Activated B cell treated with CpG ODN at 0.5 μM for 24 hours (primary cell): ENCODE measurements at regions not wholly inside any gene's neighbourhood (a gene's known extent, or its start where the extent isn't known, plus 50 kb on each side); places are given as distances from the start of the nearest gene placed in this dataset.

Experiments
- ATAC-seq: fragments of 200-7000 bp; cut with Tn5 transposase; one replicate; pipeline ENCODE4 v1.10.0; 2021; ENCODE audit warnings: low read depth, mild to moderate bottlenecking, moderate library complexity
- CTCF ChIA-PET: fragments of 350-600 bp; sonication (Branson Sonifier 250); formaldehyde crosslinking; loops from one replicate; lab custom pipeline; 2021; ENCODE audit warnings: antibody characterized with exemption; lab: Charles Lee
- POLR2A ChIA-PET: fragments of 350-600 bp; sonication (Branson Sonifier 250); formaldehyde crosslinking; loops from one replicate; lab custom pipeline; 2021; ENCODE audit warnings: antibody characterized with exemption; lab: Charles Lee
- DNase-seq: peaks from one replicate; pipeline ENCODE4 v3.0.0; 2022
- H3K27ac Mint-ChIP-seq: one replicate; pipeline ENCODE4 v1.8.0; 2020; ENCODE audit warnings: mixed read lengths
- H3K27me3 Mint-ChIP-seq: one replicate; pipeline ENCODE4 v1.8.0; 2021; ENCODE audit warnings: mixed read lengths
- H3K36me3 Mint-ChIP-seq: one replicate; pipeline ENCODE4 v1.8.0; 2021; ENCODE audit warnings: low read depth, mixed read lengths
- H3K4me1 Mint-ChIP-seq: one replicate; pipeline ENCODE4 v1.8.0; 2021; ENCODE audit warnings: mixed read lengths
- H3K4me3 Mint-ChIP-seq: one replicate; pipeline ENCODE4 v1.8.0; 2020; ENCODE audit warnings: mild to moderate bottlenecking, mixed read lengths
- H3K9me3 Mint-ChIP-seq: one replicate; pipeline ENCODE4 v1.8.0; 2020; ENCODE audit warnings: mixed read lengths
- intact Hi-C: fragments of 100-400 bp; cut with micrococcal nuclease; formaldehyde crosslinking; loops from one replicate; pipeline ENCODE4 v1.15.1; 2024
- TF ChIP-seq, protein P1 (sequence below): fragments of 200-600 bp; IDR thresholded peaks from one replicate; pipeline ENCODE4 v1.8.0; 2022; ENCODE audit warnings: antibody characterized with exemption, mild to moderate bottlenecking

DNA sequence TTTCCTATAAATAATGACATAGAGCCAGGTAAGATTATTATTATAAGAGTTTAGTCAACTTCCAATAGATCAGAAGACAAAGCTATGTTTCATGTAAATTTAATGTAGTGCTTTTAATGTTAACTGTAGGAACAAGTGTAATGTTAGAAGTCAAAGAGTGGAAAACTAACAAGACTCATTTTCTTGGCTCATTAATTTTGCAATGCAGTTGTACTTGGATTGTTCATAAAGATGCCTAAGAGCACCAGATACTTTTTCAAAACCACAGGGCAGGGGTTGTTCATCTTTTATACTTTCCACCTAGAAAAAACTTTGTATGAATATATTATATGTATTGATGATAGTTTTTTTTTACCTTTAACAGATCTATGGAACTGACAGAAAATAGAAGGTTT is 1705.3 kb upstream of the CDH9 start:
- CTCF ChIA-PET = no interaction called here
- H3K36me3 Mint-ChIP-seq = no peaks in the 10 kb centered on the region
- H3K27ac Mint-ChIP-seq = no peak overlapping the region
- DNase-seq (no peak), ATAC-seq (no peak)
- TF ChIP-seq, protein P1, sequence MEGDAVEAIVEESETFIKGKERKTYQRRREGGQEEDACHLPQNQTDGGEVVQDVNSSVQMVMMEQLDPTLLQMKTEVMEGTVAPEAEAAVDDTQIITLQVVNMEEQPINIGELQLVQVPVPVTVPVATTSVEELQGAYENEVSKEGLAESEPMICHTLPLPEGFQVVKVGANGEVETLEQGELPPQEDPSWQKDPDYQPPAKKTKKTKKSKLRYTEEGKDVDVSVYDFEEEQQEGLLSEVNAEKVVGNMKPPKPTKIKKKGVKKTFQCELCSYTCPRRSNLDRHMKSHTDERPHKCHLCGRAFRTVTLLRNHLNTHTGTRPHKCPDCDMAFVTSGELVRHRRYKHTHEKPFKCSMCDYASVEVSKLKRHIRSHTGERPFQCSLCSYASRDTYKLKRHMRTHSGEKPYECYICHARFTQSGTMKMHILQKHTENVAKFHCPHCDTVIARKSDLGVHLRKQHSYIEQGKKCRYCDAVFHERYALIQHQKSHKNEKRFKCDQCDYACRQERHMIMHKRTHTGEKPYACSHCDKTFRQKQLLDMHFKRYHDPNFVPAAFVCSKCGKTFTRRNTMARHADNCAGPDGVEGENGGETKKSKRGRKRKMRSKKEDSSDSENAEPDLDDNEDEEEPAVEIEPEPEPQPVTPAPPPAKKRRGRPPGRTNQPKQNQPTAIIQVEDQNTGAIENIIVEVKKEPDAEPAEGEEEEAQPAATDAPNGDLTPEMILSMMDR = no peak
- intact Hi-C loops = no loop called here
- peaks cover 2% of the 10 kb centered on the region for H3K9me3 Mint-ChIP-seq
- POLR2A ChIA-PET = no interaction called here
- H3K27me3 Mint-ChIP-seq = no peaks in the 10 kb centered on the region
- H3K4me1 Mint-ChIP-seq = no peaks in the 10 kb centered on the region
- H3K4me3 Mint-ChIP-seq = no peak overlapping the region

DNA sequence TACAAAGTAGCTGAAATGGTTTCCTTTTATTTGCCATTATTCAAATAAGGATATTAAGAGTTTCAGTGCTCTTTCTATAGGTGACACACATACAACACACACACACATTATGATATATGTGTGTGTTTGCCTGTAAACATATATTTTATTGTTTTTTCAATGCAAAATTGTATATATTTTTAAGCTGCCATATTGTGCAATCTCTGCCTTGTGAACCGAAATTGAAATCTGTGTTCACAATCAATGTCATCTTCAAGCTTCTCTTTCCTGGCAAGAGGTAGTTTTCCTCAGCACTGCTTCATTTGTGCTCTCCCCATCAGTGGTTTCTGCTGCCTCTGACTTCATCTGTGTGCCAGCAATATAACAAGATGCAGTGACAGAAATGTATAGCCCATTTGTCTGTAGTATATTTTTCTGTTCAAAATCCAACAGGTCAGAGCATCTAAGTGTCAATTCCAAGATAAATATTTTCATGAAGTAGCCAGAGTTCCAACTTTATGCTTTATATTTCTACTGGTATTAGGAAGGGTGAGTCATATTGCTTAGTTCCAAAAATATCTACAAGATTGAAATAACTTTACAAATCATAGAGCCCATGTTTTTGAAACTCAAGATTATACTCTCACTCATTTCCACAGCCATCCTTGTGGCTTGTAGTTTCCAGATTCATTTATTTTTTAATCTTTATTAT is 1704.8 kb upstream of the CDH9 start:
- ATAC-seq = no peak
- H3K4me3 Mint-ChIP-seq = no peak overlapping the region
- peaks cover under 1% of the 10 kb centered on the region for H3K9me3 Mint-ChIP-seq
- H3K4me1 Mint-ChIP-seq = no peaks in the 10 kb centered on the region
- no peaks in the 10 kb centered on the region for H3K36me3 Mint-ChIP-seq
- DNase-seq = no peak
- H3K27ac Mint-ChIP-seq = no peak overlapping the region
- intact Hi-C loops = no loop called here
- TF ChIP-seq, protein P1 = no peak
- no peaks in the 10 kb centered on the region for H3K27me3 Mint-ChIP-seq
- ChIA-PET POLR2A (no interaction called here), CTCF (no interaction called here)

DNA sequence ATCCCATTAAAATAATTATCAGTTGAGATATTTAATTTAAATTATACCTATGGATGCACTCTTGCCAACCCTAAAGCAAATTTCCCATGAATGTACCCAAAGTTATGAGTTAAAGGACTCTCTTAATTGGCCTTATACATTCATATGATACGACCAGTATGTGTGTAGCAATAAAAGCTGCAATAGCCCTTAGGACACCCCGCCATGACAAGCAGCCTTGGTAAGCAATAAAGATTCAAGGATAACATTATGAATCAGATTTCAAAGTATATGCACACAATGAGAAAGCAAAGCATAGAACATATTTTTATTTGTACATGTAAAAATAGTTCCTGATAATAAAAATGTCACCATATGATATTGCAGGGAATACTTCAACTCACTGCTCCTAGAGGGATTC is 1699.3 kb upstream of the CDH9 start:
- no peaks in the 10 kb centered on the region for H3K4me1 Mint-ChIP-seq
- intact Hi-C loops = no loop called here
- H3K4me3 Mint-ChIP-seq = no peak overlapping the region
- H3K9me3 Mint-ChIP-seq = peaks cover 6% of the 10 kb centered on the region
- H3K27me3 Mint-ChIP-seq = no peaks in the 10 kb centered on the region
- H3K36me3 Mint-ChIP-seq = no peaks in the 10 kb centered on the region
- TF ChIP-seq, protein P1 = no peak
- ChIA-PET CTCF (no interaction called here), POLR2A (no interaction called here)
- DNase-seq (no peak), ATAC-seq (no peak)
- H3K27ac Mint-ChIP-seq = no peak overlapping the region

DNA sequence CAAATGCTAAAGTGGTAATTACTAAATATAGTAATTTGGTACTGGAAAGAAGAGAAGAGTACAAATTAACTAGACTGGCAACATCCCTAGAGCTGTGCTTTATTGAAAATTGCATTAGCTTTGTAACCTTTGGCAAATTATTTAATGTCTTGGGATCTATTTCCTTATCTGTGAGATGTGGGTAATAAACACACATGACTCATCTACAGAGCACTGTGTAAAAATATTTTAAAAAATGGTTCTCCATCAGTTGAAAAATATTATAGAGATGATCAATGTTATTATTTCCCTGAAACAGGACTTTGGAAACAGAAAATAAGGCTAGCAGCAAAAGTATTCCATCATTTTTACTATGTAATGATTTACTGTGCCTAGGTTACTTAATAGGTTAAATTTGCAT is 1698.8 kb upstream of the CDH9 start:
- ChIA-PET POLR2A (no interaction called here), CTCF (no interaction called here)
- H3K9me3 Mint-ChIP-seq = peaks cover 6% of the 10 kb centered on the region
- no peaks in the 10 kb centered on the region for H3K4me1 Mint-ChIP-seq
- TF ChIP-seq, protein P1 = no peak
- no peak overlapping the region for H3K27ac Mint-ChIP-seq
- H3K27me3 Mint-ChIP-seq = no peaks in the 10 kb centered on the region
- no peaks in the 10 kb centered on the region for H3K36me3 Mint-ChIP-seq
- ATAC-seq = no peak
- intact Hi-C loops = no loop called here
- H3K4me3 Mint-ChIP-seq = no peak overlapping the region
- DNase-seq = no peak

DNA sequence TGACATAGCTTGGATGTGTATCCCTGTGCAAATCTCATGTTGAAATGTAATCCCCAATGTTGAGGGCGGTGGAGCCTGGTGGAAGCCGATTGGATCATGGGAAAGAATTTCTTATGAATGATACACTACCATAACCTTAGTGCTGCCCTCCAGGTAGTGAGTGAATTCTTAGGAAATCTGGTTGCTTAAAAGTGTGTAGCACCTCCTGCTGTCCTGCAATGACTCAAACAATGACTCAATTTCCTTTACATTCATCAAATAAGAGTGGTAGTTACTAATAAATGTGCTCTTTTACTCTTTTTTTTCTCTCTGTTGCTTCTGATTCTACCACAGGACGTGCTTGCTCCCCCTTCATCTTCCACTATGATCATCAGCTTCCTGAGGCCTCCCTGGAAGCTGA is 1696.0 kb upstream of the CDH9 start:
- Mint-ChIP-seq H3K4me3 (no peak overlapping the region), H3K9me3 (peaks cover 6% of the 10 kb centered on the region), H3K4me1 (no peaks in the 10 kb centered on the region), H3K27me3 (no peaks in the 10 kb centered on the region), H3K36me3 (no peaks in the 10 kb centered on the region), H3K27ac (no peak overlapping the region)
- intact Hi-C loops = no loop called here
- ATAC-seq (no peak), DNase-seq (no peak)
- ChIA-PET POLR2A (no interaction called here), CTCF (no interaction called here)
- TF ChIP-seq, protein P1 = no peak
